ENCODE measurements at regions not wholly inside any gene's neighbourhood (a gene's known extent, or its start where the extent isn't known, plus 50 kb on each side); places are given as distances from the start of the nearest gene placed in this dataset.

DNA sequence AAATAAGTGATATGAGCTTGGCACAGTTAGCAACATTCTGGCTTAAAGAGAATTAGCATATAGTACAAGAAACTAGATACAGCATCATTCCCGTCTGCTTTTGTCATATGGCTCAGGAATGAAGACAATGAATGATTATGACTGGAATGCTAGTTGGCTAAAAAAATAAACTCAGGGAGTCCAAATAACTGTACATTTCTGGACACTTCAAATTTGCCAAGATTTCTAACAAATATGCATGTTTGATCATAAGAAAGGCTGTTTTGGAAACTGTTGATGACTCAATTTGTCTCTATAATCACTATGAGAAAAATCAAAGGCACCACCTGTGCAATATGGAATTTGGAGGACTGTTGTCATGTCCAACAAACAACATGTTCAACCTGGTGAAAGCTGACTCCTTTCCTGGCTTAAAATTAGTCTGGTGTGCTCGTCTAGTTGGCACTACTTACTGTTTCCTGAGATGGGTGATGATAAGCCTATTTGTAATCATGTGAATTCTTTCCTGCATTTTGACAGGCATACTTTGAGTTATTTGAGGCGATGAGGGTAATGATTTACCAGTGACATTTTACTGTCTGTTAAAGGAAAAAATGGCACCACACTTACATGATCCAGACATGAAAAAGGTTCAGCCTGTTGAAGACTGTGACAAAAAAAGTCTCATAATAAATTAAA is 133.9 kb upstream of the CDH20 start:
- no peak overlapping the region for H4K91ac ChIP-seq (replicated peaks; ENCODE audit: insufficient read length, low read length)
- H3K79me2 ChIP-seq (ENCODE audit: control insufficient read depth in 1 of 2, insufficient read depth in 2 of 2, low read length in 2 of 2) = no peaks in the 10 kb centered on the region
- H2BK20ac ChIP-seq (ENCODE audit: low read length) = no peak overlapping the region
- TF ChIP-seq BACH1 (IDR thresholded peaks at IDR 0.05; ENCODE audit: low read length) = no peak
- no peak for TF ChIP-seq SP4 (IDR thresholded peaks at IDR 0.05; ENCODE audit: low read length)
- TF ChIP-seq PHF8 (conservative IDR thresholded peaks at IDR 0.05; ENCODE audit: low read depth, low read length) = no peak
- TF ChIP-seq RFX5 (IDR thresholded peaks at IDR 0.05; ENCODE audit: borderline replicate concordance, low read depth, low read length) = no peak
- no peak for TF ChIP-seq TBP (IDR thresholded peaks at IDR 0.05; ENCODE audit: low read depth, low read length)
- TF ChIP-seq POU5F1 (IDR thresholded peaks at IDR 0.05; ENCODE audit: low read depth, low read length) = no peak
- no peak for TF ChIP-seq CHD1 (IDR thresholded peaks at IDR 0.05; ENCODE audit: low read depth, low read length)
- no peak for TF ChIP-seq YY1 (IDR thresholded peaks at IDR 0.05; ENCODE audit: low read depth, low read length)
- no peak for TF ChIP-seq KDM5A (IDR thresholded peaks at IDR 0.05; ENCODE audit: low read length)
- no peak for TF ChIP-seq SIRT6 (IDR thresholded peaks at IDR 0.05; ENCODE audit: low read length)
- no peaks in the 10 kb centered on the region for H3K4me1 ChIP-seq (replicated peaks in 1 of 4; ENCODE audit: control insufficient read depth in 3 of 4, insufficient read depth in 4 of 4, low read length in 3 of 4)
- no peak overlapping the region for H2BK12ac ChIP-seq (ENCODE audit: low read depth, low read length)
- H3K27me3 ChIP-seq (replicated peaks in 1 of 4; ENCODE audit: control insufficient read depth in 3 of 4, extremely low read depth in 1 of 4, insufficient read depth in 3 of 4, low read length in 3 of 4) = no peaks in the 10 kb centered on the region
- no peak overlapping the region for H2AFZ ChIP-seq (ENCODE audit: low read length)
- H4K5ac ChIP-seq (ENCODE audit: insufficient read length, low read depth, low read length) = no peak overlapping the region
- no peak overlapping the region for H3K14ac ChIP-seq (ENCODE audit: insufficient read length)
- H4K20me1 ChIP-seq (replicated peaks in 1 of 2; ENCODE audit: control insufficient read depth in 1 of 2, insufficient read depth in 2 of 2, low read length in 2 of 2) = no peaks in the 10 kb centered on the region
- no peak overlapping the region for H2BK5ac ChIP-seq (ENCODE audit: low read depth, low read length)
- no peak overlapping the region for H3K27ac ChIP-seq (ENCODE audit: low read depth, low read length)
- H2BK120ac ChIP-seq (replicated peaks; ENCODE audit: low read depth, low read length) = no peak overlapping the region
- no peaks in the 10 kb centered on the region for H3K79me1 ChIP-seq (ENCODE audit: low read depth, low read length)
- CTCF ChIA-PET (ENCODE audit: partially characterized antibody) = interaction anchor here (0.6 kb wide), 1 partner anchor 395 kb away, joined by 3 read pairs; no protein-coding TSS in a partner anchor
- DNase-seq (ENCODE audit: low read depth in 1 of 2, low spot score in 2 of 2) (no peak), FAIRE-seq (no peak)
- no peak overlapping the region for H3K4me2 ChIP-seq (ENCODE audit: insufficient read depth in 1 of 2, low read depth in 2 of 2, low read length in 2 of 2)
- no peak overlapping the region for H3K9ac ChIP-seq (replicated peaks in 1 of 4; ENCODE audit: extremely low read depth in 1 of 4, low read depth in 3 of 4, low read length in 3 of 4)
- H3K9me3 ChIP-seq (ENCODE audit: insufficient read depth in 2 of 2, low read depth in 1 of 2, low read length in 1 of 2) = no peaks in the 10 kb centered on the region
- no peak overlapping the region for H3K56ac ChIP-seq (replicated peaks; ENCODE audit: insufficient read length, low read depth, low read length)
- no peak overlapping the region for H3K23ac ChIP-seq (ENCODE audit: insufficient read length)
- POLR2A ChIA-PET (ENCODE audit: partially characterized antibody) = no interaction called here
- no peak overlapping the region for H3K4ac ChIP-seq (replicated peaks; ENCODE audit: insufficient read length, low read depth, low read length)
- no peak overlapping the region for H3K4me3 ChIP-seq (ENCODE audit: extremely low read depth in 1 of 4, insufficient read depth in 2 of 4, low read depth in 3 of 4, low read length in 4 of 4)
- H2BK15ac ChIP-seq (ENCODE audit: low read length) = no peak overlapping the region
- H4K8ac ChIP-seq (ENCODE audit: extremely low read depth, insufficient read depth, low read length) = no peak overlapping the region
- H3K18ac ChIP-seq (ENCODE audit: extremely low read depth, low read length) = no peak overlapping the region
- H3K36me3 ChIP-seq (ENCODE audit: control insufficient read depth in 2 of 4, insufficient read depth in 4 of 4, low read length in 3 of 4) = no peaks in the 10 kb centered on the region
- no peak overlapping the region for H2AK5ac ChIP-seq (ENCODE audit: low read depth, low read length)
- no peaks in the 10 kb centered on the region for H3K23me2 ChIP-seq (ENCODE audit: low read depth, low read length)
- 96% methylated on average over 3 of the region's 3 CpGs; no CpG with 5 or more reads in 1 of the 2 experiments for WGBS, 2 experiments (ENCODE audit: extremely low coverage in 1 of 2, insufficient coverage in 1 of 2, insufficient read length in 1 of 2, insufficient replicate concordance in 2 of 2, low coverage in 1 of 2, low lambda C conversion rate in 2 of 2, missing lambda C conversion rate in 1 of 2)

Measured in H1 (cell line).